Large intestine (tissue), 3 donors: ENCODE measurements at regions not wholly inside any gene's neighbourhood (a gene's known extent, or its start where the extent isn't known, plus 50 kb on each side); places are given as distances from the start of the nearest gene placed in this dataset.
"Not testable (repeated sequence)": the region's sequence is repeated elsewhere in the genome, so short reads cannot be mapped to it uniquely, and the experiment has no call there.

Experiments
- DNase-seq, 2 donors: peaks; one replicate each; pipeline versions ENCODE4 v3.0.0 to v3.0.0-alpha.2; 2013
- H3K27ac ChIP-seq: one replicate; pipeline ENCODE4 v1.5.1; 2013; ENCODE audit warnings: low read length
- H3K27me3 ChIP-seq: 2 replicates; pipeline ENCODE4 v1.6.1; 2013; ENCODE audit warnings: low read length; ENCODE audit not compliant: control insufficient read depth, insufficient read depth
- H3K36me3 ChIP-seq: 2 replicates; pipeline ENCODE4 v1.6.1; 2013; ENCODE audit warnings: low read length; ENCODE audit not compliant: control insufficient read depth, insufficient read depth
- H3K4me1 ChIP-seq: one replicate; pipeline ENCODE4 v1.6.1; 2013; ENCODE audit warnings: low read length; ENCODE audit not compliant: control insufficient read depth, insufficient read depth
- H3K4me3 ChIP-seq: one replicate; pipeline ENCODE4 v1.5.1; 2013; ENCODE audit warnings: low read length
- H3K9me3 ChIP-seq: one replicate; pipeline ENCODE4 v1.6.1; 2013; ENCODE audit warnings: mild to moderate bottlenecking, low read depth, low read length, moderate library complexity; ENCODE audit not compliant: control insufficient read depth
- WGBS: methylation state at CpG from one replicate; pipeline ENCODE4 v1.1.5; 2013; ENCODE audit warnings: low lambda C conversion rate; ENCODE audit not compliant: insufficient coverage; 5-methylcytosine and 5-hydroxymethylcytosine counted together

GRCh38 chr14:19305776-19306175 is 128.4 kb downstream of the POTEG start:
- not testable (repeated sequence) for H3K9me3 ChIP-seq, H3K36me3 ChIP-seq, H3K27ac ChIP-seq, H3K4me3 ChIP-seq, DNase-seq, H3K4me1 ChIP-seq, H3K27me3 ChIP-seq
- WGBS: no CpG with 5 or more reads among the region's 3 CpGs

GRCh38 chr14:19306405-19306804 is 127.7 kb downstream of the POTEG start:
- H3K4me3 ChIP-seq, H3K4me1 ChIP-seq, H3K36me3 ChIP-seq, H3K9me3 ChIP-seq, DNase-seq, H3K27me3 ChIP-seq, H3K27ac ChIP-seq: not testable (repeated sequence)
- no CpG with 5 or more reads among the region's 5 CpGs for WGBS

GRCh38 chr14:19311023-19311422 is 123.1 kb downstream of the POTEG start:
- H3K36me3 ChIP-seq, H3K27ac ChIP-seq, DNase-seq, H3K9me3 ChIP-seq, H3K4me1 ChIP-seq, H3K4me3 ChIP-seq, H3K27me3 ChIP-seq: not testable (repeated sequence)
- no CpG with 5 or more reads among the region's 1 CpG for WGBS

DNA sequence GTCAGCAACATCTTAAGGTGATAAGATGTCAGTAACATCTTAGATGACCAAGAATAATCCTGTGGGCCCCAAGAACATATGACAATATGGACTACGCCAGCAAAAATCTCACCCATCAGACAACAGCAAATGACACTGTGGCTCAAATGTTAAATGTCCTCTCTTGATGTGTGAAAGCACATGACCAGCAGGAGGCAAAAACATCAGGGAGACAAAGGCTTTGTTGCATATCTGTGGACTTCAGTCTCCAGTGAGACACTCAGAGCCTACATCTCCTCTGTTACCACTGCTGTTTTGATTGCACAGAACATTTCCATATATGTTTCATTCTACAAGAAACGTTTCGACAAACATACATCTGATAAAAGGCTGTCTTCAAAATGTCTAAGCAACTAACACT is 103.5 kb downstream of the POTEG start:
- H3K27ac ChIP-seq, DNase-seq, H3K9me3 ChIP-seq, H3K27me3 ChIP-seq, H3K4me1 ChIP-seq, H3K4me3 ChIP-seq, H3K36me3 ChIP-seq: not testable (repeated sequence)
- no CpG with 5 or more reads among the region's 3 CpGs for WGBS

DNA sequence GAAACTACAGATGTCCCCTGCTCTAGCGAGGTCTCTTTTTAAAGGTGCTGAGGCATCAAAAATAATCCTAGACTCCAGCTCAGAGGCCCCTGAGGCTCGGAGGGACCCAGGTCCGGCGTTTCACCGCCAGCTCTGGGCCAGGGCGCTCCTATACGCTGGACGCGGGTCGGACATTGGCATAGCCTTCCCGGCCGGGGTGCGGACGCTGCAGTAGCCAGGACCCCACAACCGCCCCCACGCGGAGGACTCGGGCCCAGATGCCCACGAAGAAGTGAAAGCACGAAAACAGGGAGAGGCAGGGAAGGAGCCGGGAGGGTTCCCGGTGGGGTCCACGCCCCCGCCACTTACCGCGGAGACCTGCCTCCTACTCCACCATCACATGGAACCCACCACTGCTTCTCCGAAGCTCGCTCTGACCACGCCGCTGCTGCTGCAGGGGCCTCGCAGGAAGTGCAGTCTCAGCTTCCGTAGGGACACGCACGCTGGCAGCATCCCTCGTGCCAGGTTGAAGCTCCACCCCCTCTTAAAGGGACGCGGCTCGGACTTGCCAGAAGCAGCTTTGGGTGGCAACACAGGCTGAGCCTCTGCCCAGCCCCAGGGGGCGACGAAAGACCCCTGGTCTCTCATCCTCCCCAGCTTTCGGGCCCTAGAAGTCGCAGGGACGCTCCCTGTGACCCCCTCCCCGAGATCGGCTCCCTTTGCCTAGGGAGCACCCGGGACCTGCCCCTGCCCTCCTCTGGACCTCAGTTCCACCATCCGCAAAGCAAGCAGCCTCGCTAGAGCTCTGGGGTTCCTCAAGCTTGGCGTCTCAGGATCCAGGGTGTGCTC is 96.7 kb downstream of the POTEG start:
- H3K4me3 ChIP-seq, H3K9me3 ChIP-seq, H3K27ac ChIP-seq, DNase-seq, H3K36me3 ChIP-seq, H3K4me1 ChIP-seq, H3K27me3 ChIP-seq: not testable (repeated sequence)
- WGBS: no CpG with 5 or more reads among the region's 49 CpGs

- H3K36me3 ChIP-seq, DNase-seq, H3K27me3 ChIP-seq, H3K4me1 ChIP-seq, H3K9me3 ChIP-seq, H3K4me3 ChIP-seq, H3K27ac ChIP-seq: not testable (repeated sequence)
- no CpG with 5 or more reads among the region's 11 CpGs for WGBS
These were observed 96.1 kb downstream of the POTEG start for GRCh38 chr14:19338060-19338372.

GRCh38 chr14:19340976-19341375 is 93.2 kb downstream of the POTEG start:
- not testable (repeated sequence) for H3K36me3 ChIP-seq, H3K27me3 ChIP-seq, H3K4me3 ChIP-seq, H3K4me1 ChIP-seq, H3K27ac ChIP-seq, H3K9me3 ChIP-seq, DNase-seq
- no CpG with 5 or more reads among the region's 9 CpGs for WGBS

GRCh38 chr14:19341627-19342026 is 92.5 kb downstream of the POTEG start:
- H3K27ac ChIP-seq, H3K4me3 ChIP-seq, H3K36me3 ChIP-seq, H3K9me3 ChIP-seq, DNase-seq, H3K27me3 ChIP-seq, H3K4me1 ChIP-seq: not testable (repeated sequence)
- WGBS: no CpG with 5 or more reads among the region's 6 CpGs

- not testable (repeated sequence) for H3K27me3 ChIP-seq, H3K4me3 ChIP-seq, H3K36me3 ChIP-seq, H3K9me3 ChIP-seq, H3K4me1 ChIP-seq, H3K27ac ChIP-seq
- DNase-seq: peak in 1 of 2 donors; percentile 0
- 75% methylated on average over 1 of the region's 4 CpGs for whole genome bisulfite sequencing
These were observed 89.9 kb downstream of the POTEG start for GRCh38 chr14:19344261-19344660.

DNA sequence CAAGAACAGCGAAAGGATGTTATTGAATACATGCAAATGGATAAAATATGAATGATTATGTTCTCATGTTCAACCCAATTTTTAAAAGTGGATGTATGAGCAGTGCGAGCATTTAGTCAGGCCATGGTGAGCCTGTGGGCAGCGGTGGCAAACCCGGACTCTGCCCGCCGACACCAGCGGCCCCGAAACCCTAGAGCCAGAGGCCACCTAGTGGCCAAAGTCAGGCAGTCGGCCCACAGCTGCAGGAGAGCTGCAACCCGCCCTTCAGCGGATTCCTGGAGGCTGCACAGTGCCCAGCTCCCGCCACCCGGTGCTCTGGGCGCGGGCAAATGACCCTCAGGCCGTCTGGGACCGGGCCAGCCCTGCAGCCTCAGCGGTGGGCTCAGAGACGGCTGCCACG is 89.5 kb downstream of the POTEG start:
- 60% methylated on average over 1 of the region's 20 CpGs for WGBS
- H3K9me3 ChIP-seq: not testable (repeated sequence)

DNA sequence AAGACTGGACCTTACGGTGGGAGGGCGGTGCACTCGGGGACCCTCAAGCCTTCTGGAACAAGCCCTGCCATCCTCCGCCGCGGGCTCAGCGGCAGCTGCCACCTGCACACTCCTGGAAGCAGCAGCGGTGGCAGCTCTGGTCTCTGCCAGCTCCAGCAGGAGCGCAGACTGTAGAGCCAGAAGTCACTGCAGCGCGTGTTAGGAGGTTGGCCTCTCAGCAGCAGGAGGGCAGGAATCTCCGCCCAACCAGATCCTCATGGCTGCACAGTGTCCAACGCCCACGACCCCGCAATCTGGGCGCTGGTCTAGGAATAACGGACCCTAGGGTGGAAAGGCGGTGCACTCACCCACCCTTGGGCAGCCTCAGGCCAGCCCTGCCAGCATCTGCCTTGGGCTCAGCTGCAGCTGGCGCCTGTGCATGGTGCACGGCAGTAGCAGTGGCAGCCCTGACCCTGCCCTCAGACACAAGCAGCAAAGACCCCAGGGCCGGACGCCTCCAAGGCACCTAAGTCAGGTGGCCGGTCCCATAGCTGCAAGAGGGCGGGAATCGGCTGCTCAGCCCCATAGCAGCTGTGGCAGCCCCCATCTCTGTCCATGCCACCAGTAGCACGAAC is 88.7 kb downstream of the POTEG start:
- WGBS: no CpG with 5 or more reads among the region's 26 CpGs
- H3K4me1 ChIP-seq, H3K36me3 ChIP-seq, DNase-seq, H3K4me3 ChIP-seq, H3K9me3 ChIP-seq, H3K27ac ChIP-seq, H3K27me3 ChIP-seq: not testable (repeated sequence)

More for the DNA sequence above, 89.5 kb downstream of the POTEG start:
- not testable (repeated sequence) for DNase-seq, H3K27me3 ChIP-seq, H3K36me3 ChIP-seq, H3K4me3 ChIP-seq, H3K27ac ChIP-seq, H3K4me1 ChIP-seq
